KMS-11 (cell line): ENCODE measurements at regions not wholly inside any gene's neighbourhood (a gene's known extent, or its start where the extent isn't known, plus 50 kb on each side); places are given as distances from the start of the nearest gene placed in this dataset.

Experiments
- H2AFZ ChIP-seq: fragments of 200-600 bp; sonication (generic); 2 replicates; pipeline ENCODE4 v1.6.1; 2016; ENCODE audit warnings: antibody characterized with exemption, mixed run types, low read depth
- H3K27ac ChIP-seq: fragments of 200-600 bp; sonication (generic); 2 replicates; pipeline ENCODE4 v1.6.1; 2016; ENCODE audit warnings: mild to moderate bottlenecking, mixed run types
- H3K27me3 ChIP-seq: fragments of 200-600 bp; sonication (generic); 2 replicates; pipeline ENCODE4 v1.6.1; 2017; ENCODE audit warnings: mild to moderate bottlenecking, low read depth, mixed run types, moderate library complexity; ENCODE audit not compliant: insufficient read depth
- H3K36me3 ChIP-seq: fragments of 200-600 bp; sonication (generic); 2 replicates; pipeline ENCODE4 v1.6.1; 2017; ENCODE audit warnings: mild to moderate bottlenecking, mixed run types; ENCODE audit not compliant: insufficient read depth
- H3K4me1 ChIP-seq: fragments of 200-600 bp; sonication (generic); 2 replicates; pipeline ENCODE4 v1.6.1; 2016; ENCODE audit warnings: mild to moderate bottlenecking, low read depth, mixed run types; ENCODE audit not compliant: poor library complexity, severe bottlenecking
- H3K4me2 ChIP-seq: fragments of 200-600 bp; sonication (generic); 2 replicates; pipeline ENCODE4 v1.7.0; 2016; ENCODE audit warnings: mild to moderate bottlenecking, mixed run types
- H3K4me3 ChIP-seq: fragments of 200-600 bp; sonication (generic); IDR thresholded peaks from 2 replicates; pipeline ENCODE4 v1.6.1; 2017; ENCODE audit warnings: low read depth, low read length, mixed read lengths; ENCODE audit not compliant: insufficient read depth
- H3K79me2 ChIP-seq: fragments of 200-600 bp; sonication (generic); 2 replicates; pipeline ENCODE4 v1.6.1; 2016; ENCODE audit warnings: low read depth, mixed run types; ENCODE audit not compliant: insufficient read depth
- H3K9ac ChIP-seq: fragments of 200-600 bp; sonication (generic); 2 replicates; pipeline ENCODE4 v1.6.1; 2016; ENCODE audit warnings: mild to moderate bottlenecking, mixed run types
- H4K20me1 ChIP-seq: fragments of 200-600 bp; sonication (generic); 2 replicates; pipeline ENCODE4 v1.6.1; 2016; ENCODE audit warnings: mild to moderate bottlenecking, mixed run types; ENCODE audit not compliant: insufficient read depth
- CTCF ChIP-seq: fragments of 200-600 bp; sonication (generic); conservative IDR thresholded peaks from 2 replicates; pipeline ENCODE4 v1.6.1; 2017; ENCODE audit warnings: low read depth, mild to moderate bottlenecking, antibody characterized with exemption, low read length, moderate library complexity, mixed read lengths

- Histone ChIP-seq H3K4me2 (no peak overlapping the region), H3K27me3 (no peaks in the 10 kb centered on the region), H4K20me1 (no peaks in the 10 kb centered on the region), H3K9ac (no peak overlapping the region), H3K4me3 (no peak overlapping the region), H3K4me1 (no peaks in the 10 kb centered on the region), H3K79me2 (no peaks in the 10 kb centered on the region), H2AFZ (no peak overlapping the region), H3K36me3 (no peaks in the 10 kb centered on the region), H3K27ac (no peak overlapping the region)
- TF ChIP-seq CTCF = no peak
Observed at GRCh38 chr1:58082596-58082995, 463.9 kb downstream of the OMA1 start.

GRCh38 chr1:58076258-58076657 is 470.3 kb downstream of the OMA1 start:
- Histone ChIP-seq H3K4me2 (no peak overlapping the region), H3K9ac (no peak overlapping the region), H3K79me2 (no peaks in the 10 kb centered on the region), H3K4me1 (no peaks in the 10 kb centered on the region), H3K36me3 (no peaks in the 10 kb centered on the region), H3K4me3 (no peak overlapping the region), H3K27me3 (no peaks in the 10 kb centered on the region), H2AFZ (no peak overlapping the region), H3K27ac (no peak overlapping the region), H4K20me1 (no peaks in the 10 kb centered on the region)
- TF ChIP-seq CTCF = no peak

- Histone ChIP-seq H2AFZ (no peak overlapping the region), H3K27me3 (no peaks in the 10 kb centered on the region), H3K4me1 (no peaks in the 10 kb centered on the region), H3K4me3 (no peak overlapping the region), H3K36me3 (no peaks in the 10 kb centered on the region), H3K4me2 (no peak overlapping the region), H3K79me2 (no peaks in the 10 kb centered on the region), H3K9ac (no peak overlapping the region), H4K20me1 (no peaks in the 10 kb centered on the region), H3K27ac (no peak overlapping the region)
- TF ChIP-seq CTCF = no peak
Observed at GRCh38 chr1:58075188-58075578, 471.3 kb downstream of the OMA1 start.

- no peak for TF ChIP-seq CTCF
- no peaks in the 10 kb centered on the region for H3K79me2 ChIP-seq
- H3K9ac ChIP-seq = no peak overlapping the region
- H3K27ac ChIP-seq = no peak overlapping the region
- H3K36me3 ChIP-seq = no peaks in the 10 kb centered on the region
- H3K4me2 ChIP-seq = no peak overlapping the region
- H3K4me1 ChIP-seq = no peaks in the 10 kb centered on the region
- H3K27me3 ChIP-seq = no peaks in the 10 kb centered on the region
- no peak overlapping the region for H3K4me3 ChIP-seq
- H2AFZ ChIP-seq = no peak overlapping the region
- no peaks in the 10 kb centered on the region for H4K20me1 ChIP-seq
Observed at GRCh38 chr1:58072450-58072849, 474.1 kb downstream of the OMA1 start.

DNA sequence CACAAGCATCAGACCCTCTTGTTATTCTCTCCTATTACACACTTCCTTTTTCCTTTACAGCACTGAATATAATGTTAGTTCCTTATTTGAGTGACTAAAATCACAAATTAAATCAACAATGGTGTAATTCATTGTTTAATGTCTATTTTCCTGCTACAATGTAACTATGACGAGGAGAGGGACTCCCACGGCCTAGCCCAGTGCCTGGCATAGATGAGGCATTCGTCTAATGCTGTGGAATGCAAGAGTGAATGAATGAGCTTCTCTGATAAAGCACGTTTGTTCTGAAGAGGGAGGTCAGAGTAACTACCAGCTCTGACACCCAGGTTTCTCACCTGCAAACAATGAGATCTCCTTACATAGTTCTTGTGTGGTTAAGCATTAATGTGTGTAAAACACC is 479.4 kb downstream of the OMA1 start:
- no peak for TF ChIP-seq CTCF
- H3K27me3 ChIP-seq = no peaks in the 10 kb centered on the region
- H3K36me3 ChIP-seq = no peaks in the 10 kb centered on the region
- no peaks in the 10 kb centered on the region for H4K20me1 ChIP-seq
- no peak overlapping the region for H3K9ac ChIP-seq
- no peaks in the 10 kb centered on the region for H3K79me2 ChIP-seq
- H3K4me2 ChIP-seq = no peak overlapping the region
- no peak overlapping the region for H3K27ac ChIP-seq
- H3K4me1 ChIP-seq = no peaks in the 10 kb centered on the region
- no peak overlapping the region for H2AFZ ChIP-seq
- no peak overlapping the region for H3K4me3 ChIP-seq
